Breast epithelium (tissue), 3 donors: ENCODE measurements at regions not wholly inside any gene's neighbourhood (a gene's known extent, or its start where the extent isn't known, plus 50 kb on each side); places are given as distances from the start of the nearest gene placed in this dataset.

Experiments
- CTCF ChIP-seq, 3 donors: fragments of 450-650 bp; IDR thresholded peaks; one replicate each; pipeline ENCODE4 v1.5.1; 2016 to 2017; ENCODE audit warnings: antibody characterized with exemption in 3 of 3, mild to moderate bottlenecking in 3 of 3, moderate library complexity in 3 of 3
- POLR2A ChIP-seq: fragments of 450-650 bp; IDR thresholded peaks from one replicate; pipeline ENCODE4 v1.6.1; 2016; ENCODE audit warnings: antibody characterized with exemption, mild to moderate bottlenecking, moderate library complexity
- POLR2AphosphoS5 ChIP-seq, 3 donors: sonication (generic); formaldehyde crosslinking; IDR thresholded peaks; one replicate each; pipeline ENCODE4 v1.6.1; 2017; ENCODE audit warnings: antibody characterized with exemption in 3 of 3

- TF ChIP-seq POLR2A = no peak
- TF ChIP-seq POLR2AphosphoS5 (IDR thresholded peaks at IDR 0.05) = no peak
- no peak for TF ChIP-seq CTCF (IDR thresholded peaks at IDR 0.05)
These were observed 76.0 kb downstream of the FAM124B start for GRCh38 chr2:224325941-224326340.
